Rectal smooth muscle tissue (tissue), 1 donor: ENCODE measurements at regions not wholly inside any gene's neighbourhood (a gene's known extent, or its start where the extent isn't known, plus 50 kb on each side); places are given as distances from the start of the nearest gene placed in this dataset.
"Not testable (repeated sequence)": the region's sequence is repeated elsewhere in the genome, so short reads cannot be mapped to it uniquely, and the experiment has no call there.

Experiments used
- H3K27ac ChIP-seq: one replicate; pipeline ENCODE4 v1.7.0; 2013; ENCODE audit warnings: low read depth, low read length, inconsistent platforms
- H3K27me3 ChIP-seq: one replicate; pipeline ENCODE4 v1.7.0; 2013; ENCODE audit warnings: low read length; ENCODE audit not compliant: control insufficient read depth, insufficient read depth
- H3K36me3 ChIP-seq: one replicate; pipeline ENCODE4 v1.7.0; 2013; ENCODE audit warnings: low read length; ENCODE audit not compliant: control insufficient read depth, insufficient read depth
- H3K4me1 ChIP-seq: one replicate; pipeline ENCODE4 v1.7.0; 2013; ENCODE audit warnings: low read length; ENCODE audit not compliant: control insufficient read depth, insufficient read depth
- H3K4me3 ChIP-seq: one replicate; pipeline ENCODE4 v1.7.0; 2013; ENCODE audit warnings: low read length
- H3K9ac ChIP-seq: one replicate; pipeline ENCODE4 v1.7.0; 2013; ENCODE audit warnings: low read length

- H3K9ac ChIP-seq, result no peak overlapping the region
- H3K27me3 ChIP-seq, result no peaks in the 10 kb centered on the region
- no peak overlapping the region for H3K4me3 ChIP-seq
- no peaks in the 10 kb centered on the region for H3K36me3 ChIP-seq
- H3K27ac ChIP-seq, result no peak overlapping the region
- no peaks in the 10 kb centered on the region for H3K4me1 ChIP-seq
These were observed 61.1 kb downstream of the BARX1 start for GRCh38 chr9:93893899-93894690.

GRCh38 chr9:93893194-93893593, 62.0 kb downstream of the BARX1 start:
- H3K27me3 ChIP-seq, result no peaks in the 10 kb centered on the region
- no peak overlapping the region for H3K4me3 ChIP-seq
- no peaks in the 10 kb centered on the region for H3K4me1 ChIP-seq
- no peaks in the 10 kb centered on the region for H3K36me3 ChIP-seq
- no peak overlapping the region for H3K27ac ChIP-seq
- no peak overlapping the region for H3K9ac ChIP-seq

GRCh38 chr9:93892748-93893147, 62.4 kb downstream of the BARX1 start:
- Histone ChIP-seq H3K4me1 (no peaks in the 10 kb centered on the region), H3K36me3 (no peaks in the 10 kb centered on the region), H3K27ac (no peak overlapping the region), H3K9ac (no peak overlapping the region), H3K4me3 (no peak overlapping the region), H3K27me3 (no peaks in the 10 kb centered on the region)

- Histone ChIP-seq H3K27ac (no peak overlapping the region), H3K36me3 (no peaks in the 10 kb centered on the region), H3K27me3 (no peaks in the 10 kb centered on the region), H3K4me3 (no peak overlapping the region), H3K4me1 (no peaks in the 10 kb centered on the region), H3K9ac (no peak overlapping the region)
These were observed 63.4 kb downstream of the BARX1 start for GRCh38 chr9:93891549-93892310.

DNA sequence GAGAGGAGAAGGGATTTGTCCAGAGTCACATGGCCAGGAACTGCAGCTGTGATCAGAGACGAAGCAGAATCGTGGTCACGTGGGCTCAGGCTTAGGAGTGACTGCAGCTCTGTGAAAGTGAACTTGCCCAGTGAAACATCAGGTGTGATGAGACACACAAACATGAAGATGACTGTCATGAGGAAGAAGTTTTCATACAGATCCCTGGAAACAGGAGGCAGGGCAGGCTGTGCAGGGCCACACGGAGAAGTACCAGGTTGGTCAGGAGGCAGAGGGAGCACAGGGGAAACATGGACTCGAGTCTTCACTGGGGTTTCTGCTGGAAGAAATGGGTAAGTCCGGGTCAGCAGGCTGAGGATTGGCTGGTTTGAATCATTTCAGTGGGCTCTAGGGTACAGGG, 64.1 kb downstream of the BARX1 start:
- H3K4me3 ChIP-seq, result no peak overlapping the region
- H3K27ac ChIP-seq, result no peak overlapping the region
- no peaks in the 10 kb centered on the region for H3K36me3 ChIP-seq
- no peak overlapping the region for H3K9ac ChIP-seq
- no peaks in the 10 kb centered on the region for H3K4me1 ChIP-seq
- H3K27me3 ChIP-seq, result no peaks in the 10 kb centered on the region

DNA sequence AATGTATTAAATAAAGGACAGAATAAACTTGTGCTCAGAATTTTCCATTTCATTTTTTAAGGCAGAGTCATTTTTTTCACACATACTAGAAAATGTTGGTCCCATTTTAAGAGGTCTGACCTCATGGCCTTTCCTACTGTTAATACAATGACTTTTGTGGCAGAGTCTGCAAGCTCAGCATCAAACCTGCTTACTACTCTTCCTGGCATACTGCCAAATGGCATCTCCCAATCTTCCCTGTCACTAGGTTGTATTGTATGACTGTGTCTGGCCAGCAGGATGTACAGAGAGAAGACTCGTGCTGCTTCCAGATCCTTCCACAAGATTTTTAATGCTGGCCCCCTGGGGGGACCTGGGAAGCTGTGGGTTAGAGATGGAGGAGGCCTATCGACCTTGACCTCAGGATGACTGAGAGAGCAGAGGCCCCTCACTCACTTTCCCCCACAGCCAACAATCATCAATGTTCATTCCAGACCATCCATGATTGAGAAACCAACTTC, 64.7 kb downstream of the BARX1 start:
- H3K4me1 ChIP-seq, result no peaks in the 10 kb centered on the region
- no peak overlapping the region for H3K27ac ChIP-seq
- H3K9ac ChIP-seq, result no peak overlapping the region
- no peaks in the 10 kb centered on the region for H3K27me3 ChIP-seq
- no peak overlapping the region for H3K4me3 ChIP-seq
- H3K36me3 ChIP-seq, result no peaks in the 10 kb centered on the region

DNA sequence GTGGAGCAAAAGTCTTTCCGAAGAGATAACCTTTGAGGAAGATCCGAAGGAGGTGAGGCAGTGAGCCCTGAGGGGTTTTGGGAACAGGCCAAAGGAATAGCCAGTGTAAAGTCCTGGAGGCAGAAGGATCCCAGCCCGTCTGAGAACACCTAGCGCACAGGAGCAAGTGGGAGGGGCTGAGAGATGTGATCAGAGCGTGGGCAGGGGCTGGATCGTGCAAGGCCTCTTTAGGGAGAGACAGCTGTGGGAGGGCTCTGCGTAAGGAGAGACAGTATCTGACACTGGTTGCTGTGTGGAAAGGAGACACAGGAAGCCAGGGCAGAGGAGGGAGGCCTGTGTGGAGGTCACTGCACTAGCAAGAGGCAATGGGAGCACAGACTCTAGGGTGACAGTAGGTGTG, 68.2 kb downstream of the BARX1 start:
- H3K27ac ChIP-seq, result no peak overlapping the region

DNA sequence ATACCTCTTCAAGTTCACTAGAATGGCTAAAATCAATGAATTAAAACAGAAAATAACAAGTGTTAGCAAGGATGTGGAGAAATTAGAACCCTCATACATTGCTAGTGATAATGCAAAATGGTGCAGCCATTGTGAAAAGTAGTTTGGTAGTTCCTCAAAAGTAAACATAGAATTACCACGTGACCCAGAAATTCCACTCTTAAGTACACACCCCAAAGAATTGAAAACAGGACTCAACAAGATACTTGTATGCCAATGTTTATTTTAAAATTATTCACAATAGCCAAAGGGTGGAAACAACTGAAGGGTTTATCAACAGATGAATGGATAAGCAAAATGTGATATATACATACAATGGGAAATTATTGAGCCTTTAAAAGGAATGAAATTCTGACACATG, 70.3 kb downstream of the BARX1 start:
- no peaks in the 10 kb centered on the region for H3K4me1 ChIP-seq
- H3K27me3 ChIP-seq, result no peaks in the 10 kb centered on the region
- no peak overlapping the region for H3K9ac ChIP-seq
- H3K4me3 ChIP-seq, result no peak overlapping the region
- no peak overlapping the region for H3K27ac ChIP-seq
- H3K36me3 ChIP-seq, result no peaks in the 10 kb centered on the region

More for the DNA sequence above, 68.2 kb downstream of the BARX1 start:
- Histone ChIP-seq H3K4me1 (no peaks in the 10 kb centered on the region), H3K4me3 (no peak overlapping the region), H3K9ac (no peak overlapping the region), H3K36me3 (no peaks in the 10 kb centered on the region), H3K27me3 (no peaks in the 10 kb centered on the region)

DNA sequence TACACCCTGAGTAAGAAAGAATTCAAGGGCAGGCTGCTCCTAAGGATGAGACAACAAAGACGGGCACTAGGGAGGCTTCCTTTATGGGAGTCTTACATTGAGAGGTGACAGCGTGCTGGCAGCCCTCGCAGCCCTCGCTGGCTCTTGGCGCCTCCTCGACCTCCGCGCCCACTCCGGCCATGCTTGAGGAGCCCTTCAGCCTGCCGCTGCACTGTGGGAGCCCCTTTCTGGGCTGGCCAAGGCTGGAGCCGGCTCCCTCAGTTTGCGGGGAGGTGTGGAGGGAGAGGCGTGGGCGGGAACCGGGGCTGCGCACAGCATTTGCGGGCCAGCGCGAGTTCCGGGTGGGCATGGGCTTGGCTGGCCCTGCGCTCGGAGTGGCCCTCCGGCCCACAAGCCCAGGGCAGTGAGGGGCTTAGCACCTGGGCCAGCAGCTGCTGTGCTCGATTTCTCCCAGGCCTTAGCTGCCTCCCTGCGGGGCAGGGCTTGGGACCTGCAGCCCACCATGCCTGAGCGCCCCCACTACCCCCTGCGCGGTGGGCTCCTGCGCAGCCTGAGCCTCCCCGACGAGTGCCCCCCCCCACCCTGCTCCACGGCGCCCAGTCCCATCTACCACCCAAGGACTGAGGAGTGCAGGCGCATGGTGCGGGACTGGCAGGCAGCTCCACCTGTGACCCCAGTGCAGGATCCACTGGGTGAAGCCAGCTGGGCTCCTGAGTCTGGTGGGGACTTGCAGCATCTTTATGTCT, 75.3 kb downstream of the BARX1 start:
- not testable (repeated sequence) for H3K4me3 ChIP-seq, H3K27me3 ChIP-seq, H3K4me1 ChIP-seq, H3K36me3 ChIP-seq, H3K9ac ChIP-seq, H3K27ac ChIP-seq

GRCh38 chr9:93875330-93875729, 79.8 kb downstream of the BARX1 start:
- no peak overlapping the region for H3K27ac ChIP-seq

GRCh38 chr9:93874242-93874641, 80.9 kb downstream of the BARX1 start:
- H3K27ac ChIP-seq, result no peak overlapping the region
- no peak overlapping the region for H3K4me3 ChIP-seq
- H3K36me3 ChIP-seq, result no peaks in the 10 kb centered on the region
- H3K27me3 ChIP-seq, result no peaks in the 10 kb centered on the region
- H3K4me1 ChIP-seq, result no peaks in the 10 kb centered on the region
- no peak overlapping the region for H3K9ac ChIP-seq

More at GRCh38 chr9:93875330-93875729, 79.8 kb downstream of the BARX1 start:
- Histone ChIP-seq H3K9ac (no peak overlapping the region), H3K36me3 (no peaks in the 10 kb centered on the region), H3K4me3 (no peak overlapping the region), H3K27me3 (no peaks in the 10 kb centered on the region), H3K4me1 (no peaks in the 10 kb centered on the region)

- Histone ChIP-seq H3K9ac (no peak overlapping the region), H3K4me1 (no peaks in the 10 kb centered on the region), H3K27ac (no peak overlapping the region), H3K36me3 (no peaks in the 10 kb centered on the region), H3K4me3 (no peak overlapping the region), H3K27me3 (no peaks in the 10 kb centered on the region)
These were observed 83.9 kb downstream of the BARX1 start for GRCh38 chr9:93871286-93871685.
